HG02623 (cell line): ENCODE measurements at regions not wholly inside any gene's neighbourhood (a gene's known extent, or its start where the extent isn't known, plus 50 kb on each side); places are given as distances from the start of the nearest gene placed in this dataset.

Experiments used
- ATAC-seq: cut with Tn5 transposase; IDR thresholded peaks from one replicate; pipeline ENCODE4 v1.9.1; 2021; ENCODE audit warnings: moderate library complexity; ENCODE audit not compliant: unreplicated experiment

DNA sequence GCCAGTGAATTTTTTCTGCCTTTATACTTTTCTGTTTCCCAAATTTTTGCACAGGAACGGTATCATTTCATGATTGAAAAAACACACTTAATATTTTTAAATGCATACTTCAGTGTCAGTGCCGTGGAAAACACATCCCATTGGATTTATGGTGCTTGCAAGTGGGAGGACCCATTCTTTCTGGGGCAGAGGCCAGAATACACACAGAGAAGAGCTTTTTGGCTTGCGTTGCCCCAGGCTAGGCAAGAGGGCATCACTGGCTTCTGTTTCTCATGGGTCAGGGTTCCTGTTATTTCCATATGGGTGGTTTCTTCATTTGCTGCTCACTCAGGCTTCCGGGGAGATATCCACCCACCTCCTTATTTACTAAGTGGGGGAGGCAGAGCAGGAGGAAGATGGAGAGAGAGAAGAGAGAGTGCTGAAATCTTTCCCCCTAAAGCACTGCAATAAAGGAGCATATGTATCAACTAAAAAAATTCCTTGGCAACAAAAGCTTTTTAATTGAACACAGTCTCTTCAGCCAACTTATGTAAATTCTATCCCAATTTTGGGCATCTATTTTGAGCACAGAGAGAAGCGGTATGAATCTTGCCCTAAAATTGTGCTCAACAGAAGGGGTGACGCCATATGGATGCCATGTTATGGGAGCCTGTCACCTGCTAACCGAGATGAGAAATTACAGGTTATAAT, 66.0 kb upstream of the KIRREL3 start:
- ATAC-seq, result no peak

DNA sequence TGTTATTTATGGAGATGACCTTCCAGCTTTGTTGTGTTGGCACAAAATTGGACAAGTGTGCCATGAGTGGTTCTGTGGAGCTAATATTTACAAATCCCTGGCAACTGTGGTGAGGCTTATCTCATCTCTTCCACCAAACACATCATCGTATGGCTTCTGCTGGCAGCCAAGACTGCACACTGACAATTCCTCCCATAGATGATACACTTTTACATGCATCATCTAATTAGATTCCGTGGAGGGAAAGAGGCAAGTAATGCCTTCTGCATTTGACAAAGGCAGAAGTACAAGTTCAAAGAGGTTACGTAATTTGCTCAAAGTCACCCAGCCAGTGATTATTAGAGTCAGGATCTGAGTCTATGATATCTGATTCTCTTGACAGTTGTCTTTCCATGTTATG, 62.7 kb upstream of the KIRREL3 start:
- no peak for ATAC-seq

DNA sequence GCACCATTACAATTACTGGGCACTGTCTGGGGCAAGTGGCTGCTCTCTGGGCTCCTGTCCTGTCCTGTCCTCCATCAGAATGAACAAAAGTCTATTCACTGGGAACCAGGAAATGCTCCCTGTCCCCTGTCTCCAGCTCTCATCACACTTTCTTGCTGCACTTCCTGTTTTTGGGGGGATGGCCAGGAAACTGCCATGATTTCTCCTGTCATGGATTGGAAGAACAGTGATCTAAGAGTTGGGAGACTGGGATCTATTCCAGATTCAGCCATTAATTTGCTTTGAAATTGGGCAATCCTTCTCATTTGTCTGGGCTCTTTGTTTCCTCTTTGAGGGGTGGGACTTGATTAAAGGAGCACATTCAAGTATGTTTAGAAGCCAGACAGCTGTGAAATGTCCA, 61.4 kb upstream of the KIRREL3 start:
- no peak for ATAC-seq

- ATAC-seq, result no peak
Measured at GRCh38 chr11:127059750-127060149, 59.2 kb upstream of the KIRREL3 start.

GRCh38 chr11:127059286-127059685, 58.7 kb upstream of the KIRREL3 start:
- no peak for ATAC-seq

DNA sequence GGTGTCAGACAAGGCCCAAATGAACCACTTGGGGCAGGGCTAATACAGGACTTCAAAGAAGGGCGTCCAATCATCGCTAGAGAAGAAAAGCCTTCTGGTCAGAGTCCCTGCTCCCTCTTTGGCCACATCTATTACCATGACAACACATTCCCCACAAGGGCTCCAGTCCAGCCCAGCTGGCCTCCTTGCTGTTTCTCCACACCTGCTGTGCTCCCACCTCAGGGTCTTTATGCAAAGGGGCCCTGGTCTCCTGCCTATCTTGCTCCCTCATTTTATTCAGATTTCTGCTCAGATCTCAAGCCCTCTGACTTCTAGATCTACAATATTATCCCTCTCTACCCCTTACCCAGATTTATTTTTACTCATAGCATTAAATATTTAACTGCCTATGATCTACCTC, 58.0 kb upstream of the KIRREL3 start:
- ATAC-seq, result no peak

GRCh38 chr11:127057126-127057525, 56.6 kb upstream of the KIRREL3 start:
- ATAC-seq, result no peak

GRCh38 chr11:127056338-127056971, 55.9 kb upstream of the KIRREL3 start:
- no peak for ATAC-seq

DNA sequence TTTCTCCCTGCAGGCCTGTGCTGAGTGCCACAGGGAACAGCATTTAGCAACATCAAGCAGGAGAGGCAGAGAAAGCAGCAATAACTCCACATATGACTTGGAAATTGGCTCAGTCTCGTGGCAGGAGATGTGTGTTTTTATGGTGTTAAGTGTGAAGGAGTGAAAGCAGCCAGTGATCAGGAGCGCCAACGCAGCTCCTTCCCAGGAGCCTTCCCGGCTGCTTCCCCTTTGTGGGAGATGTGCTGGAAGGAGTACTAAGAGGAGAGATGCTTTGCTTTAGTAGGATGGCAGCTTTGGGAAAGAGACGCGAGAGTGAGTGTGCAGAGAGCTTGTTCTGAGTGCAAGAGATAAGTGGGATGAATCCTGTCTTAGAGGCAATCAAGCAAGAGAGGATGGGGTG, 54.7 kb upstream of the KIRREL3 start:
- no peak for ATAC-seq

DNA sequence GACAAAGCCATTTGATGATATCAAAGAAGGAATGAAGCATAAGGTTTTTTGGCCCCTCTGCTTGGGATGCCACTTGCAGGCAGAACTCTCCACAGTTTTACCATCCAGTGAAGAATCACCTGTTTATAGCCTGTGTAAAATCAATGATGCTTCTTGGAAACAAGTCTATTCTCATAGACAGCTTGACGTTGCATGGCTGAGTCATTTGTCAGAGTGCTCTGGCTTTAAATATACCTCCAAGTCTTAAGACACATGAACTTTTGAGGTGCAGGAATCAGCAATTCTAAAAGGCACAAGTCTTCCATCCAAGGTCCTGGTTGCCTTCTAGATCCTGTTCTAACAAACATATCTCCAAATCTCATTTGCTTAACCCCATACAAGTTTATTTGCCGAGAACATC, 53.6 kb upstream of the KIRREL3 start:
- ATAC-seq, result no peak

GRCh38 chr11:127052404-127052803, 51.8 kb upstream of the KIRREL3 start:
- ATAC-seq, result no peak
